Body of pancreas (tissue), 4 donors: ENCODE measurements at regions not wholly inside any gene's neighbourhood (a gene's known extent, or its start where the extent isn't known, plus 50 kb on each side); places are given as distances from the start of the nearest gene placed in this dataset.

Experiments used
- CTCF ChIP-seq, 7 experiments: fragments of 450-650 bp in 4 of 7; fragments of 200-600 bp in 3 of 7; sonication (generic) in 3 of 7; IDR thresholded peaks; one replicate each; pipeline ENCODE4 v1.5.1; 2016 to 2019; ENCODE audit warnings: antibody characterized with exemption in 7 of 7
- POLR2A ChIP-seq, 3 donors: fragments of 450-650 bp; IDR thresholded peaks; one replicate each; pipeline ENCODE4 v1.6.1; 2016; ENCODE audit warnings: antibody characterized with exemption in 3 of 3, mild to moderate bottlenecking in 2 of 3

- TF ChIP-seq CTCF (IDR thresholded peaks at IDR 0.05): no peak
- TF ChIP-seq POLR2A (IDR thresholded peaks at IDR 0.05): no peak
Observed at GRCh38 chr12:16669756-16670155, 63.8 kb upstream of the LMO3 start.
